ENCODE measurements at regions not wholly inside any gene's neighbourhood (a gene's known extent, or its start where the extent isn't known, plus 50 kb on each side); places are given as distances from the start of the nearest gene placed in this dataset.

DNA sequence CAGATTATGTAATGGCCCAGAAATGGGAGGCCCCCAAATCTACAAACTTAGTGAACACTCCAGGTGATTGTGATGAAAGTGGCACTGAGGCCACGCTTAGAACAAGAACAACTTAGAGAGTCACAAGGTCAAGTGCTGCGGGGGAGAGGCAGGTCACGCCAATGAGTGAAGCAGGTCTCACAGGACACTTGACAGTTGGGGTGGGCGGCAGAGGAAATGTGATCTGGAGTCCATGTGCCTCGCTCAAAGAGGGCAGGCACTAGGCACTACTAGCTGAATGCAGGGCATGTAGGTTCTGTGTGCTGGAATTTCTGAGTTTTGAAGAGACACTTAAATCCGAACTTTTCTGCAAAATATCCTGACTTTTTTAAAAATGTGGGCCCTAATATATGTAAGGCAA is 193.2 kb upstream of the RORB start:
- H3K4me1 Mint-ChIP-seq = peaks cover 22% of the 10 kb centered on the region
- H3K9ac ChIP-seq = no peak overlapping the region
- peak; percentile 7 for DNase-seq (ENCODE audit: low spot score)
- H3K36me3 ChIP-seq = no peaks in the 10 kb centered on the region
- peaks cover 15% of the 10 kb centered on the region for H3F3A ChIP-seq (ENCODE audit: low read depth)
- H3K9me3 ChIP-seq (ENCODE audit: low read depth) = no peaks in the 10 kb centered on the region
- H3K27me3 ChIP-seq = no peaks in the 10 kb centered on the region
- TF ChIP-seq, protein P1, sequence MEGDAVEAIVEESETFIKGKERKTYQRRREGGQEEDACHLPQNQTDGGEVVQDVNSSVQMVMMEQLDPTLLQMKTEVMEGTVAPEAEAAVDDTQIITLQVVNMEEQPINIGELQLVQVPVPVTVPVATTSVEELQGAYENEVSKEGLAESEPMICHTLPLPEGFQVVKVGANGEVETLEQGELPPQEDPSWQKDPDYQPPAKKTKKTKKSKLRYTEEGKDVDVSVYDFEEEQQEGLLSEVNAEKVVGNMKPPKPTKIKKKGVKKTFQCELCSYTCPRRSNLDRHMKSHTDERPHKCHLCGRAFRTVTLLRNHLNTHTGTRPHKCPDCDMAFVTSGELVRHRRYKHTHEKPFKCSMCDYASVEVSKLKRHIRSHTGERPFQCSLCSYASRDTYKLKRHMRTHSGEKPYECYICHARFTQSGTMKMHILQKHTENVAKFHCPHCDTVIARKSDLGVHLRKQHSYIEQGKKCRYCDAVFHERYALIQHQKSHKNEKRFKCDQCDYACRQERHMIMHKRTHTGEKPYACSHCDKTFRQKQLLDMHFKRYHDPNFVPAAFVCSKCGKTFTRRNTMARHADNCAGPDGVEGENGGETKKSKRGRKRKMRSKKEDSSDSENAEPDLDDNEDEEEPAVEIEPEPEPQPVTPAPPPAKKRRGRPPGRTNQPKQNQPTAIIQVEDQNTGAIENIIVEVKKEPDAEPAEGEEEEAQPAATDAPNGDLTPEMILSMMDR (IDR thresholded peaks at IDR 0.05) = no peak
- TF ChIP-seq EZH2phosphoT487 (IDR thresholded peaks at IDR 0.05) (no peak), EZH2 (IDR thresholded peaks at IDR 0.05) (no peak)
- H2AFZ ChIP-seq (replicated peaks) = no peak overlapping the region
- peaks cover 10% of the 10 kb centered on the region for H3K27me3 Mint-ChIP-seq (ENCODE audit: insufficient read depth, low read depth)
- H3K4me3 Mint-ChIP-seq = no peak overlapping the region
- no peaks in the 10 kb centered on the region for H3K79me2 ChIP-seq (ENCODE audit: low read depth)
- peaks cover 43% of the 10 kb centered on the region for H3K4me1 ChIP-seq
- H3K4me2 ChIP-seq = peak overlapping the region; percentile 66
- no peaks in the 10 kb centered on the region for H3K9me3 Mint-ChIP-seq
- peak overlapping the region; percentile 17 for H3K27ac ChIP-seq
- no peak overlapping the region for H3K27ac Mint-ChIP-seq
- no peaks in the 10 kb centered on the region for H4K20me1 ChIP-seq (ENCODE audit: low read depth)
- no peak overlapping the region for H3K4me3 ChIP-seq
- H3K36me3 Mint-ChIP-seq = no peaks in the 10 kb centered on the region

DNA sequence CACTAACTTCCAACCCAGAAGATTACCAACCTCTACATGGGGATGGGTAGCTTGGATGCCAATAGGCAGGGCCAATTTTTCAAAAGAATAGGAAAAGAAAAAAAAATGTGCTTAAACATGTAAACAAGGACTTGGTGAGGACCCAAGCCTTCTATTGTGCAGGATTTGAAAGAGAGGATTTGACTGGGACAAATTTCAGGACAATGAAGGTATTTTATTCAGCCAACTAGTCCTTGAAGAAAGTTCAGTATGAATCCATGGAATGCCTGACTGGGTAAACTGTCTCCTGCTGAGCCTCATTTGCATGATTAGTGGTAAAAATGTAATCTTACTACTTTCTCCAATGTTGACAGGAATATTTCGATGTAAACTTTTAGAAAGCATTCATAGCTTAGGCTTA is 192.5 kb upstream of the RORB start:
- Histone ChIP-seq H3F3A (ENCODE audit: low read depth) (peaks cover 15% of the 10 kb centered on the region), H3K27ac (peak overlapping the region; percentile 46), H4K20me1 (ENCODE audit: low read depth) (no peaks in the 10 kb centered on the region), H3K79me2 (ENCODE audit: low read depth) (no peaks in the 10 kb centered on the region), H3K4me2 (peak overlapping the region; percentile 66), H2AFZ (replicated peaks) (no peak overlapping the region), H3K36me3 (no peaks in the 10 kb centered on the region), H3K4me1 (peaks cover 45% of the 10 kb centered on the region), H3K4me3 (peak overlapping the region; percentile 4), H3K9ac (no peak overlapping the region), H3K9me3 (ENCODE audit: low read depth) (no peaks in the 10 kb centered on the region), H3K27me3 (no peaks in the 10 kb centered on the region)
- no peak overlapping the region for H3K4me3 Mint-ChIP-seq
- H3K4me1 Mint-ChIP-seq = peaks cover 22% of the 10 kb centered on the region
- H3K36me3 Mint-ChIP-seq = no peaks in the 10 kb centered on the region
- no peaks in the 10 kb centered on the region for H3K9me3 Mint-ChIP-seq
- peak; percentile 66 for DNase-seq (ENCODE audit: low spot score)
- no peak overlapping the region for H3K27ac Mint-ChIP-seq
- H3K27me3 Mint-ChIP-seq (ENCODE audit: insufficient read depth, low read depth) = peaks cover 10% of the 10 kb centered on the region
- TF ChIP-seq EZH2phosphoT487 (IDR thresholded peaks at IDR 0.05) (no peak), EZH2 (IDR thresholded peaks at IDR 0.05) (no peak)
- TF ChIP-seq, protein P1 (IDR thresholded peaks at IDR 0.05) = no peak

DNA sequence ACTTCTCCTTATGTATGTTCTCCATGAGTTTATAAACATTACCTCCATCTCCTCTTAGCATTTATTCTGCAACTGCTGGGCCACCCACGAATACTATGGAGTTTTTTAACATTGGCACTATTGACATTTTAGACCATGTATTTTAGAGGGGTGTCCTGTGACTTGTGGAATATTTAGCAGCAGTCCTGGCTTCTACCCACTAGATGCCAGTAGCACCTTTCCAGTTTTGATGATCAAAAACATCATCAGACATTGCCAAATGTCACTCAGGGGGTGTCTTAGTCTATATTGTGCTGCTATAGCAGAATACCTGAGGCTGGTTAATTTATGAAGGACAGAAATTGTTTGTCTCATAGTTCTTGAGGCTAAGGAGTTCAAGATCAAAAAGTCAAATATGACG is 187.5 kb upstream of the RORB start:
- Mint-ChIP-seq H3K4me1 (peaks cover 13% of the 10 kb centered on the region), H3K36me3 (no peaks in the 10 kb centered on the region), H3K9me3 (peaks cover 3% of the 10 kb centered on the region), H3K27me3 (ENCODE audit: insufficient read depth, low read depth) (no peaks in the 10 kb centered on the region), H3K27ac (no peak overlapping the region), H3K4me3 (no peak overlapping the region)
- Histone ChIP-seq H3K27me3 (no peaks in the 10 kb centered on the region), H3K4me1 (peaks cover 35% of the 10 kb centered on the region), H3K4me3 (no peak overlapping the region), H3K9ac (no peak overlapping the region), H3K4me2 (no peak overlapping the region), H3K9me3 (ENCODE audit: low read depth) (no peaks in the 10 kb centered on the region), H3K79me2 (ENCODE audit: low read depth) (no peaks in the 10 kb centered on the region), H3K27ac (no peak overlapping the region), H4K20me1 (ENCODE audit: low read depth) (no peaks in the 10 kb centered on the region), H3K36me3 (peaks cover 5% of the 10 kb centered on the region), H2AFZ (replicated peaks) (no peak overlapping the region), H3F3A (ENCODE audit: low read depth) (peaks cover 4% of the 10 kb centered on the region)
- peak; percentile 24 for DNase-seq (ENCODE audit: low spot score)
- TF ChIP-seq EZH2 (IDR thresholded peaks at IDR 0.05) (no peak), EZH2phosphoT487 (IDR thresholded peaks at IDR 0.05) (no peak)
- TF ChIP-seq, protein P1 (IDR thresholded peaks at IDR 0.05) = peak; percentile 37
